Left kidney (tissue), 1 donor: ENCODE measurements at regions not wholly inside any gene's neighbourhood (a gene's known extent, or its start where the extent isn't known, plus 50 kb on each side); places are given as distances from the start of the nearest gene placed in this dataset.

Experiments
- DNase-seq: peaks from one replicate; pipeline ENCODE4 v3.0.0-alpha.2; 2013

DNA sequence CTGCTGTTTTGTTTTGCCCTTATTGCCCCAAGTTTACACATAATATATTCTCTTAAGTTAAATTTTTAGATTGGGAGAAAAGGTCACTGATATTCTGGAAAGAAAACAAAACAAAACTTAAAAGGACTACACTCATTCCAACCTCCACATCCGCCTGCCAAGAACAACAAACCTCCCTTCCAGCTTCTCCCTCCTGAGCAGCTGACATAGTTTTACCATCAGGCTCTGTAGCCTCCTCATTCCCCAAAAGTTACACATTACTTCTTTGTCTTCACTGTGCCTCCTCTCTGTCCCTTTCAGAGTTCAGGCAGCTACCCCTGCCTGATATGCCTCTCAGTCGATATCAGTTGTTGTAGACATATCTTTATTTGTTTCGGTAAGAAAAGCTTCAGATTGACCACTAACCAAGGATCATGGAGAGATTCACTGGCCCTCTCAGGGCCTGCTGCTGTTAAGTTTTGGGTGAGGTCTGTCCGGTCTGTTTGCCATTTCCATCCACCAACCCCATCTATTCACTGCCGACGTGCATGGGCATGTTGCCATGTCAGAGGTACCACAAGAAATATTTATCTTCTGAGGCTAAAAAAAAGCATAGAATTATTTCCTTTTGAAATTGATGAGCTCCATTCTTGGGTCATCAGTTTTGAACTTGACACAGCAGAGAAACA, 164.1 kb downstream of the GASK1B start:
- DNase-seq: no peak

DNA sequence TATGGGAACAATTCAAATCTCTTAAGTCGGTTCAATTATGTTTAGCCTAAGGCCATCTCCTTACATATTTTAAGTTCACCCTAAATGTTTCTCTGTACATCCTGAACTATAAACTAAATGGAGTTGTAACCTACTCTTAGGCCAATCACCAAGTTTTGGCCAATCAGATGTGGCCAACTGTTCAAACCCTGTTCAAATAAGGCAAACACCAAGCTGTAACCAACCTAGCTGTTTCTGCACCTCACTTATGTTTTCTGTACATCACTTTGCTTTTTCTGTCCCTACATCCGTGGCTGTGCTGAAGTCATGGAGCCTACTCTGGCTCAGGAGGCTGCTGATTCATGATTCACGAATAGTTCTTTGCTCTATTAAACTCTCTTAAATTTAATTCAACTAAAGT, 165.3 kb downstream of the GASK1B start:
- DNase-seq: no peak

DNA sequence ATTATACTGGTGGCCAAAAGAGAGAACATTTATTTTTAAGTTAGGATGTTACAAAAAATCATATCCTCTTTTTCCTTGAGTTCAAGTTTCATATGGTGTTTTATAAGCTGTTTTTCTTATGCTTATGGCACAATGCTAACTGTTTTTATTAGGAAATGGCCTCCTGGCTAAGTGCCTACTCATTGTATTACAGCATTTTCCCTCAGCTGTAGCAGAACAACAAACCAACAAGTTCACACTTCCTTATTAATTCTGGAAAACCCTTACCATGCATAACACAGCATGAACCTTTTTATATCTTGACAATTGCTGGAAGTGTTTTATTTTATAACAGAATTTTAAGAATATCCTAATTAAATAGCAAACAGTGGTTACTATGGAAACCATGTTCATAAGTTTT, 165.8 kb downstream of the GASK1B start:
- DNase-seq: no peak

DNA sequence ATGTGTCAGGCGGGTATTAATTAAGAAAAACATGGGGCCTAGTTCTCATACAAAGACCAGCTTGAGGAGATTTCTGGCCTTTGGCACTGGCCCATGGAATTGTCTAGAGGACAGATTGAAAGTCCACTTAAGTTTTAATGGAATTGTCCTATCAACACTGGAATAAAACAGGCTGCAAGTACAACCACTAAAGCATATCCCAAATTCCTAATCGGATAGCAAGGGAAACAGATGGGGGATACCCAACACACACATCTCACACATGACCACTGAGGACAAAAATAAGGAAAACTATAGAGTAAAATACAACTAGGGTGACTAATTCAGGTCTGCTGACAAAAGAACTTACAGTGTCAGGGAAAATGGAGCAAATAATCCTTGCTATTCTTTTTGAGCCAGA, 167.8 kb downstream of the GASK1B start:
- DNase-seq: no peak

DNA sequence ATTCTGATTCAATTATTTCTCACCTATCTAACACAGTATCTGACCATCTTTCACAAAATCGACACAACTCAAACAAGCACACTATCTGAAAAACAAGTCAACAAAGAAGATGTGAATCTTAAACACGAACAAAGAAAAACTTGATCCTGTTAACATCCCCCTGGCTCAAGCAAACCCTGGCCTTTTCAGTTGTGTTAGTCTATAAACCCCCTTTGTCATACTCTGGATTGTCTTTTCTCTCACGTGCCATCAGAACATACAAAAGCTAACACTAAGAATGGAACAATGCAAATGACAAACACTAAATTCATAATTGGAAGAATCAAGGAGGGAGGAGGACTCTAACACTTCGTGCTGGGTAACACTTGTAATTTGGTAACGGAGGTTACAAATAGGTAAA, 168.7 kb downstream of the GASK1B start:
- DNase-seq: no peak

DNA sequence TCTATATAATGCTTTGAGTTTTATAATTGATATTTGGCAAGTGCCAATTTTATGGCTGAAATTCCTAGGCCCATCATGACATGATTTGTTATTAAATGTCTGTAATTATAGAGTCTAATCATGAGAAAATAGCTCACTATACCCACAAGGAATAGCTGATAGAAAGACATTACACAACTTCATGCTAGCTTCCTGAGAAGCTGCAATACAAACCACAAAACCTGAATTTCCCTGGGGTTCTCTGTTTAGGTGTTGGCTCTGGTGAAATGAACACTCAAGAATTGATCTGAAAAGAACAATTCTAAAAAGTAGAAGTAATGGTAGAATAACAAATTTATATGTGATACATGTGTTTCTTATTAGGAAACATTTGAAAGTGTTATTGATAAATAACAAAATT, 169.6 kb downstream of the GASK1B start:
- DNase-seq: no peak

DNA sequence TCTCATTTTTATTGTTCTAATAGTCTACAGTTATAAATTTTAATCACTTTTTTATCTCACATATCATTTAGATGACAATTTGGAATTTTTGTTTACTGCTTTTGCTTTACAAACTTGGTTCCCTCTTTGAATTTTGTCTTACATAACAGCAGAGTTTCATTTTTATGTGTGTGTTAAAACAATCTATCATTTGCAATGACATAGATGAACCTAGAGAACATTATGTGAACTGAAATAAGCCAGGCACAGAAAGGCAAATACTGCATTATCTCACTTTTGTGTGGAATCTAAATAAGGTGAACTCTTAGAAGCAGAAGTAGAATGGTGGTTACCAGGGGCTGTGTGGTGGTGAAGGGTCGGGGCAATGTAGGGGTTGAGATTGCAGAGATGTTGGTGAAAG, 170.7 kb downstream of the GASK1B start:
- DNase-seq: no peak

DNA sequence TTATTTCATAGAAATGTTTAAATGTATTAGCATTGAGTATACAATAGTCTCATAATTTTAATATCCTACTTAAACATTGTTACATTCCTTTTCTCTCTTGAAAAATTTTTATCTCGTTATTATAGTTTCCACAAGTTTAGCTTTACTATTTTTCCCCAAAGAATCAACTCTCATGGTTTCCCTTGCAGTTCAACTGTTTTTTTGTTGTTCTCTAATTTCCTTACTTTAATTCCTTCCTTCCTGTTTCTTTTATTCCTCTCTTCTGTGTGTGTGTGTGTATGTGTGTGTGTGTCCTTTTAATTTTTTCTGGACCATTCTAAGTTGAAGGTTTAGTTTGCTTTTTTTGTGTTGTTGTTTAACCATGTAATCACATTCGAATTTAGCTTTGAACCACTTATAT, 171.1 kb downstream of the GASK1B start:
- DNase-seq: no peak

DNA sequence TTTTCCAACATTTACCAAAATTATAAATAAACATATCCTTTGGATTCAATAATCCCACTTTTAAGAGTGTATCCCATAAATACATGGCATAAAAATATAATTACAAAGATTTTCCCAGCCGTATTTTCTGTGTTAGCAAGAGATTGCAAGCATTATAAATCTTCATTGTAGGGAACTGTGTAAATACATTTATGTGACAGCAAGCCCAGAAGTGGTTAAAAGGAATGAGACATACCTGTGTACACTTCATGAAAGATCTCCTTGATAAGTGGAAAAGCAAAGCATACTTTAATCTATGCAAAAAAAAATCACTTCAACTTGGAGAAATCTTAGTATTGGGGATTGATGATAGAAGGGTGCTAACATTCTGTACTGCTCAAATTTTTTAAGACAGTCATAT, 173.1 kb downstream of the GASK1B start:
- no peak for DNase-seq

DNA sequence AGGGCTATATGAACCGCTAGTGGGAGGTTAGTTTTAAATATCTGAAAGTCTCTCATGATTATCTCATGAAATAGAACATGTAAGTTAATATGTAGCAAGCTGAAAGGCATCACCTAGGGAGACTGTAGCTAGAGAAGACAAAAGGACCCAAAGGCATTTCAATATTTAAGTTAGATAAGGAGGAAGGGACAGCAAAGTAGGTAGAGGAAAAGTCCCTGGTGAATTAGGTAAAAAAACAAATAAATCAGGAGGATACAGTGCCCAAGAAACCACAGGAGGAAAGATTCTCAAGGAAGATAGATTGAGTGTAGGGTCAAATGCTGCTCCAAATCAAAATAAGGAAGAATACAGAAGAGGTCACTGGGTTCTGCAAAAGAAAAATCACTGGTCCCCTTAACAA, 175.5 kb downstream of the GASK1B start:
- DNase-seq: no peak

DNA sequence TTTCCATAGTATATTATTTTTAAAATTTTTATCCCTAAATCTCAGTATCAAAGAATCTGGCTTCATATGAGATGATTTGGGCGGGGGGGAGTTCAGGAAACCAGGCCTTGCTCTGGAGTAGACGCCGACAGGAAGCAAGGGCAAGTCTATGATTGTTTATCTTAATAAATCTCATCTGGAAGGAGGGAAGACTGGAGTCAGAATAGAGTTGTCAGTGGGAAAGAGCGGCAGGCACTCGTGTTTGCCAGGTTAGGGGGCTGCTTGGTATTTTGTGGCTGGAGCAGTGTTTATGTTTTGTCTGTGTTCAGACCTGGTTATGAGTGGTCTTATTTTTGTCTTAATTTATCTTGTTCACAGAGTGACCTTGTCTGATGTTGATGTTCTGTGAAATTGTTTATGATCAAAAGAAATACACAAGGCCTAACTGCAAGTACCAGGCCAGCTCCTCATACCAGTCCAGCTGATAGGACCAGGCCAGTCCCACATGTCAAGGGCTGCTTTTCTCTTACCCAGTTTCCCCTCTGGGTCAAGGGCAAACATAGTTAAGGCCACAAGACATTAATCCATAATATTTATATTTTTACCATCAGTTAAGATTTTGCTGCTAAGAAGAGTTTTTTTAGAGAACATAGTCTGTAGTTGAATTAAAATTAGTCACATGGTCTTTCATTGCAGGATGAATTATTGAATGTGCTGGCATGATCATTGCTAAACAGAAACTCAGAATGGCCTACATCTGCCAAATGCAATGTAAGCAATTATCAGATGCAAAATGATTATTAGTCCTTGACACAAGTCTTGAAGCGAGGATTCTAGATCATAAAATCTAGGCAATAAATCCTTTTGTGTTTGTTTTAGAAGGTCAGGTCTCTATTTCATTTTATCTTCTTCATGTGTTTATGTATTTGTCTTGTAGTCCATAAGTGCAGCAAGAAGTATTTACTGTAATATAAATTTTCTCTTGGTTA, 176.5 kb downstream of the GASK1B start:
- DNase-seq: peak; percentile 39

DNA sequence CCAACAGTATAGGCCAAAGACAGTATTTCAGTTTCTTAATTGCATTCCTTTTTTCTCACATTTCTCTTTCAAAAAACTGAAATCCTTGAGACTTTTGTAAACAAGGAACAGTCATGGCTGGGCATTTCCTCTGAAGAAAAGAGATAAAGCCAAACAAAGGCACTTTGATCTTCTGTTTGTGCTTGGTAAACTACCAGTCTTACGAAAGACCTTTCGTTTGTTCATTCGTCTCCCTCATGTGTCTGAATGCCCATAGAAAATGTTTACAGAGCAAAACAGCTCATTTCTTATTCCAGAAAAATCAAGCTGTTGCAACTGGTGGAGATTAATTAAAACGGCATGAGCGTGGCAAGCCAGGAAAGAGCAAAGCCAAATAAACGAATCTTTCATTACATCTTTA, 178.0 kb downstream of the GASK1B start:
- no peak for DNase-seq

DNA sequence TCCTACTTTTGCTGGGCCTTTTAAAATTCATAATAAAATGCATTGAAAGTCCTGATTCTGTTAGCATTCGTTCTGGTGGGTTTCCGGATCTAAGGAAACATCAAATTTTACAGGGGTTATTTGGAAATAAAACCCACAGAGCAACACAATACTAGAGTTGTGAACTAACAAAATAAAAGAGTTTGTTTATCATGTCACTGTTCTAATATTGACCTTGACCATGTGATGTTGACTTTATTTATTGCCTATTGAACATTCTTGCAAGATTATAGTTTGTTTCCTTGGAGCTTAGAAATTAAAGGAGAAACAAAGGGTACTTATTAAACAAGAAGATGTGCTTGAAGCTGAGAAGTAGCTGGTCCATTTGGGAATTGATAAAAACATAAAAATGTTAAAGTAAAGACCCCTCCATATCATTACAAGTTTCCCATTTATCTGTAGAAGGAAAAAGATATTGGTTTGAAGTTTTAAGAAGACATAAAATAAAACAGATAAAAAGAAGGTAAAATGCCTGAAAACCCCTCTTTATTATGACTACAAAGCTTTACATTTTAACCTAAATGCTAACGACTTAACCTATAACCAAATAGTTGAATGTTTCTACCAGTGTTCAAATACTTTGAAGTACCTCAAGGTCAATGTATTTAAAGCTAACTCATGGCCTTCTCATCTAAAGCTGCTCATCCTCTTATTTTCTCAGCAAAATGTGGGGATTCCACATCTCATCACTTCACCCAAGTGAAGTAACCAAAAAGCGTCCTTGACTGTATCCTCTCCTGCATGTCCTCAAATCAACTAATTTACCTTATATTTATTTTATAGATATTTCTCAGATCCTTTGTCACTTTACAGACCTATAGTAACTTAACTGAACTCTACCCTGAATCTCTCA, 179.6 kb downstream of the GASK1B start:
- no peak for DNase-seq

DNA sequence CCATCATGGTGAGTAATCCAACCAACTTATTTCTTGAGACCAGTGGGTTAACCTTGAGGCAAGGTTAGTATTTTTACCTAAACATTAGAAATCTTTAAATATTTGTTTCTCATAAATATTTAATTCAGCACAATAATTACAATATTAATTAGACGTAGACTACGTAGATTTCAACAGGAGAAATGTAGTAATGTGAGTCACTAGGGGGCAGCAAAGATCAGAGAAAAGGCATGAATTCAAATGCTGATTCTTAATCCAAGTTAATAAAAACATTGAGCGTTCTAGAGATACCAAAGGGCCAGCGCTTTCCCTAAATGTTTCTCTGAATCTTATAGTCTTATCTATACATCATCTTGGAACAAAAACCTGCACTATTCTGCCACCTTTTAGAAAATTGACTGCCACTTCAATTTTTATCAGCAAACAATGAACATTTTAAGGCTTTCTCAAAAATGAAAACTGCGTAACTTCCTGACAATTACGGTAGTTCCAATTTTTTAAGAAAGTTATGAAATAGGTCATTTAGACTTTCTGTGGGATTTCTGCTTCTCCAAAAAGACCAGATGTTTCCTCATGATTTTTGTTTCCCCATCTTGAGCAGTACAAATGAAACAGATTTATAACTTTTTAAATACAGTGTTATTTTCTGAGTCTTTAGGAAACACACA, 180.7 kb downstream of the GASK1B start:
- DNase-seq: peak; percentile 65

DNA sequence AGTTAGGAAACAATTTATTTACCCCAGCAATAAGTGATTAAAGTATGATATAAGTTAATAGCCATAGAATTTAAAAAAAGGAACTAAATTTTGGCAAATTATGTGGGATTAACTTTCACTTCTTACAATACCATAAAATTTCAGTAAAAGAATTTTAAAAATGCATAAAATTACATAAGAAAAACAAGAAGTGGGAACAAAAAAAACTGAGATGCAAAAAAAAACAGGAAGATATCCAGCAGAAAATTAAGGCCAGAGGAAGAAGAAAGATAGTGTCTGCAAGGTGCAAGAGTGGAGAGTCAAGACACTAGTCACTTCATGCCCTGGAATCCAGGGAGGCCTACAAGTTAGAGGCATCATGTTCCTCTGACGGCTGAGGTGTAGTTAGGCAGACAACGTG, 184.2 kb downstream of the GASK1B start:
- DNase-seq: no peak

DNA sequence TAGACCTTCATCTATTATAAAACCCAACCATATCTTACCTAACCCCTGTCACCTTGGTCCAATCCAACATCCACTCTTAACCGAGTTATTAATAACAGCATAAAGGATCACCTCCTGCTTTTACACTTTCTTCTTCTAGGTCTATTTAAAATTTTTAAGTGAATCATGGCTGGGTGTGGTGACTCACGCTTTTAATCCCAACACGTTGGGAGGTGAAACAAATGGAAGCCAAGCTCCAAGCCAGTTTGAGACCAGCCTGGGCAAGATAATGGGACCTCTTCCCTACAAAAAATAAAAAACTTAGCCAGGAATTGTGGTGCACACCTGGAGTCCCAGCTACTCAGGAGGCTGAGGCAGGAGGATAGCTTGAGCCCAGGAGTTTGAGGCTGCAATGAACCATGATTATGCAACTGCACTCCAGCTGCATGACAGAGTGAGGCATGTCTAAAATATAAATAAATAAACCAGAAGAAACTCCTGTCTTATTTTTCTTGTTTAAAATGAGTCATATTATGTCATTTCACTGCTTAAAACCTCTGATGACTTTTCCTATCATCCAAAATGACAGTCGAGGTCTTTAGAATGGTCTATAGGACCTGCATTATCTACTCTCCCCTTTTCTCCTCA, 188.4 kb downstream of the GASK1B start:
- DNase-seq: no peak

DNA sequence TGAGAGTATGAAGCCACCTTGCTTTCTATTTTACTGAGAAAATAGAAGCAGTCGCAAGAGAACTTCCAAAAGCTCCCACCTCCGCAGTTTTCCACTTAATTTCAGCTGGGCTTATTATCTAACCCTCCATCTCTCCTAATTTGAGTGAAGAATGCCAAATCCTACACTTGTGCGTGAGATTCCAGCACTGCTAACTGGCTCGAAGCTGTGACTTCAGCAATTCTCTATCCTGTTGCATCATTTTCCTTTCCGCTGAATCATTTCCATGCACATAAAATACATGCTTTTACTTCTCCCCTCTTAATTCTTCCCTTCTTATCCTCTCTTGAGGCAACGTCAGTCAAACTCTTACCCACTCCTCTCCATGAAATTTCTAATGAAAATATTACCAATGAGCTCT, 189.5 kb downstream of the GASK1B start:
- DNase-seq: no peak

DNA sequence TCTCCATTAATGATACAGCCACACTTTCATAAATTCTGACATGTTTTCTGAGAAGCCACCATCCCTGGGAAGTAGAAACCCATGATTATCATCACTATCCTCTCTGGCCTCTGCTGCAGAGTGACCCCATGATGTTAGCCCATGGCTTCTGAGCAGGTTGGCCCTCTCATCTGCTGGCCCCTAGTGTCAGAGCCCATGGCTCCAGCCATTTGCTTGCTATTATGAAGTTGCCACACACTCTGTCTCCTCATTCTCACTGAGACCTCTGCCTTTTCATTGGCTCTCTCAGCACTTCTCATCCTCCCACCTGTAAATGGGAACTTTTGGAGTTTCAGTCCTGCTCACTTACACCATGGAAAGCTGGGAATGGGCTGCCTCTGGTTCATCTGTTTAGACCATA, 192.7 kb downstream of the GASK1B start:
- no peak for DNase-seq

DNA sequence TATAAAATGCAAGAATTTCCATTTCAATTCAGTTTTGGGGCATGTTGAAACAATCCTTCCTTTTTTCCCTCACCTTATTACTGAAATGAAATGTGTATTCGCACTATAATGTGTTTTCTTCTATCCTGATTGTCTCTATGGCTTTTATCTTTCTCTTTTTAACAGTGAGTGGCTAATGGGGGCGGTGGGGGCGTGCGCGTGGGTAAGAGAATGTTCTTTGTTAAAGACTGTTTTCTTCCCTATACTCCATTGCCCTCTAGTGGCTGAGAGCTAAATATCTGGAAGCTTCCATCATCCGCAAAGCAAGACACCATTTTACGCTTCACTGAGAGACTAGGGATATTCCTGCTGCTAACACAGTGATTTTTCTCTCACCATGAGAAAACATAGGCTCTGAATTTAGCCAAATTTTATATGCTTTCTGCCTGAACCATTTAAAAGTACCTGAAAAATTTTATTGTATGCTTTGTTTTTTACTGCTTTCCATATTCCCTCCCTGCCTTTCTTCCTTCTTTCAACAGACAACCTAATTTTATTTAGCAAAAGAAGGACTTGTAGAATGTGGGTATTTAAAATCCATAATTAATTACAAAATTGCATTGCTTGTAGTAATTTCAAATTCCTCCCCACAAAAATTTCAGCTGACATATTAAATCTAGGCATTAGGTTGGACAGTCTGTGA, 194.0 kb downstream of the GASK1B start:
- DNase-seq: peak; percentile 75

DNA sequence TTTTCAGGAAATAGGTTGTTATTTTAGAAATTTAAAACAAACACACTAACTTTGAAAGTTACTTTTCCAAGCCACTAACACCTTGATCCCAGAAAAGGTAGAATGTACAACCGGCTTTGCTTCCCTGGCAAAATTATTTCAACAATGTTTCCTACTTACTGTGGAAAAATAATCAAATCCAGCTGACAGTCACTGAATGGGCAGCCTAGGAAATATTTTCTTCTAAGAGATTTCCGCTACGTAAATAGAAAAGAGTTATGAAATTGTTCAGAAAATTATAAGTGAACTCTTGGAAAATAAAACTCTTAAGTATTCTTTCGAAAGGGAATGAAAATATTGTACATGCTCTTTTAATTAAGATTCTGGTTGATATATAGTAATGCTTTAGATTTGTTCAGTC, 195.7 kb downstream of the GASK1B start:
- DNase-seq: no peak

DNA sequence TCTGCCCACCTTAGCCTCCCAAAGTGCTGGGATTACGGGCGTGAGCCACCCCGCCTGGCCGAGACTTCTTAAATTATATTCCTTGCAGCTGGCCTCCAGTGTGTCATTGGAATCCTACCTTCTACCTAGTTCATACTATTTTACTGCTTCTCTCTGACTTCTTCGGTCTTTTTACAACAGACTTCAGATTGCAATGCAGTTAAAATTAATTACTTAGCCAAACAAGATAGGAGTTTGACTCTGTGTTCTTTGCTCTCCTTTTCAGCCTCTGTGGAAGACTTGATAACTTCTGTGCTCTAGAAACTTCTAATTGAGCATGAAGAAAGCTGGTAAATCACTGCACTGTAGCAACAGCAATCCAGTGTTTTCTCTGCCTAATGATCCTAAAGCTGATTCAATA, 199.5 kb downstream of the GASK1B start:
- DNase-seq: no peak
